Coronary artery (tissue), 2 donors: ENCODE measurements at regions not wholly inside any gene's neighbourhood (a gene's known extent, or its start where the extent isn't known, plus 50 kb on each side); places are given as distances from the start of the nearest gene placed in this dataset.

Source experiments
- DNase-seq: peaks from one replicate; pipeline ENCODE4 v3.0.0-alpha.2; 2017; ENCODE audit warnings: low spot score
- H3K27ac ChIP-seq, 2 donors: fragments of 200-600 bp; sonication (generic); one replicate each; pipeline ENCODE4 v1.5.1; 2016 to 2019
- H3K4me3 ChIP-seq: fragments of 200-600 bp; sonication (generic); 2 replicates; pipeline ENCODE4 v1.5.1; 2016; ENCODE audit warnings: mild to moderate bottlenecking, moderate library complexity
- TF ChIP-seq, protein P1 (sequence below): fragments of 200-600 bp; sonication (generic); IDR thresholded peaks from one replicate; pipeline ENCODE4 v1.5.1; 2019; ENCODE audit warnings: antibody characterized with exemption

DNA sequence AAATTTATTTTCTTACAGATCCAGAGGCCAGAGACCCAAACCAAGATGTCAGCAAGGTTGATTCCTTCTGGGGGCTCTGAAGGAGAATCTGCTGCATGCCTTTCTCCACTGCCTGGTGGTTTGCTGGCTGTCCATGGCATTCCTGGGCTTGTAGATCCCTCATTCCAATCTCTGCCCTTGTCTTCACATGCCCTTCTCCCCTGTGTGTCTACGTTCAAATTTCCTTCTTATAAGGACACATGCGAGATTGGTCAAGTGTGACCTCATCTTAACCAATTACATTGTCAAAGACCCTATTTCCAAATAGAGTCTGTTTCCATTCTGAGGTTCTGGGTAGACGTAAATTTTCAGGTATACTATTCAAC is 84.5 kb upstream of the RAI14 start:
- TF ChIP-seq, protein P1, sequence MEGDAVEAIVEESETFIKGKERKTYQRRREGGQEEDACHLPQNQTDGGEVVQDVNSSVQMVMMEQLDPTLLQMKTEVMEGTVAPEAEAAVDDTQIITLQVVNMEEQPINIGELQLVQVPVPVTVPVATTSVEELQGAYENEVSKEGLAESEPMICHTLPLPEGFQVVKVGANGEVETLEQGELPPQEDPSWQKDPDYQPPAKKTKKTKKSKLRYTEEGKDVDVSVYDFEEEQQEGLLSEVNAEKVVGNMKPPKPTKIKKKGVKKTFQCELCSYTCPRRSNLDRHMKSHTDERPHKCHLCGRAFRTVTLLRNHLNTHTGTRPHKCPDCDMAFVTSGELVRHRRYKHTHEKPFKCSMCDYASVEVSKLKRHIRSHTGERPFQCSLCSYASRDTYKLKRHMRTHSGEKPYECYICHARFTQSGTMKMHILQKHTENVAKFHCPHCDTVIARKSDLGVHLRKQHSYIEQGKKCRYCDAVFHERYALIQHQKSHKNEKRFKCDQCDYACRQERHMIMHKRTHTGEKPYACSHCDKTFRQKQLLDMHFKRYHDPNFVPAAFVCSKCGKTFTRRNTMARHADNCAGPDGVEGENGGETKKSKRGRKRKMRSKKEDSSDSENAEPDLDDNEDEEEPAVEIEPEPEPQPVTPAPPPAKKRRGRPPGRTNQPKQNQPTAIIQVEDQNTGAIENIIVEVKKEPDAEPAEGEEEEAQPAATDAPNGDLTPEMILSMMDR = no peak
- DNase-seq = no peak
- Histone ChIP-seq H3K4me3 (no peak overlapping the region), H3K27ac (no peak overlapping the region)

DNA sequence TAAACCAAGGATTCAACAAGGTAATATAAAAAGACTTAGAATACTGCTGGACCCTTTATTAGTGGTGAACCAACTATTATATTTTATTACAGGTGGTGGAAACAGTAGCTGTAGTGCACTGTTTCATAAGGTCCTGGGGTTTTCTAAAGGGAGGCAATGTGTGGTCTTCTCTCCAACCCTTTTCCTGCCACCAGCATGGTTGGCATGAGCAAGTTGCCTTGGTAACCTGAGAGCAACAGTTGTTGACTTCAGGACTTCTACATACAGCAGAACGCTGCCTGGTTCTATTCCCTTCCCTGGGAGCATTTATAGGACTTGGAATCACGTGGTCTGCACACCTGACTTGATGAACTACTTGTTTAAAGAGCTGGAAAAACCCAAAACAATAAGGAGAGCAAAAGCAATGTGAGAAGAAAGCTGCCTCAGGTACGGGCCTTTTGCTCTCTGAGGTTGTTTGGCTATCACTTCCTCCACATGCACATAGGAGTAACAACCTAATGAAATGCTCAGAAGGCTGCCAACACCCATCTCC is 81.1 kb upstream of the RAI14 start:
- DNase-seq = no peak
- Histone ChIP-seq H3K27ac (no peak overlapping the region), H3K4me3 (no peak overlapping the region)
- TF ChIP-seq, protein P1 = no peak

DNA sequence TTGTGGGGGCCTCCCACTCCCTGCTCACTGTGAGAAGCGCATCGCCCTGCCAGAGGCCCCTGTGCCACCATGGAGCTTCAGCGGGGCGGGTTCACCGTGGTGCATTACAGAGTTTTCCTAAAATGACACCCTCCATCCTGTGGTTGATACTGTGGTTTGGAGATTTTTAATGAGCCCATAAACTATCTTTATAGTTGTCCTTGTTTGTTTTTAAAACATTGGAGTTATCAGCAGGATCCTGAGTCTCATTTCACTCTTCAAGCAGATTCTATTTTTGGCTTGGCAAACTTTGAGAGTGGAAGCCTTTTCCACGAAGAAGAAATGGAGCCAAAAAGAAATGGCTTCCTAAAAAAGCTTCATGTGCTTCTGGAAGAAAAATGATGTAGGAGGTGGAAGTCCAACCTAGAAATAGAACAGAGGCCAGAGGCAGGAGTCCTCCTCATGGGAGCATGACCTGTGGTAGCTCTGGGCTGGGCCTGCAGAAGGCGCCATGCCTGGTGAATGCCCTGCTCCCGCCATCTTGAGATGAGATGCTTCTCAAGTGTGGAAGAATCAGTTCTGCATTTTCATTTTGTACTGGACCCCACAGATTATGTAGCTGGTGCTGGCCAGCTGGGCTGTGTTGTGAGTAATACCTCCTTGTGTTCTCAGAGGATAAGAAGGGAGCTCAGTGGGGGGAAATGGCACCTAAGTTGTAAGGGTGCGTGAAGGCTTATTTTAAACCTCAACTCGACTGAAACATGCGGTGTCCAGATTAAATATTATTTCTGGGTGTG is 79.0 kb upstream of the RAI14 start:
- TF ChIP-seq, protein P1 = no peak
- peak overlapping the region; percentile 8 to 30 for H3K27ac ChIP-seq
- DNase-seq = no peak

DNA sequence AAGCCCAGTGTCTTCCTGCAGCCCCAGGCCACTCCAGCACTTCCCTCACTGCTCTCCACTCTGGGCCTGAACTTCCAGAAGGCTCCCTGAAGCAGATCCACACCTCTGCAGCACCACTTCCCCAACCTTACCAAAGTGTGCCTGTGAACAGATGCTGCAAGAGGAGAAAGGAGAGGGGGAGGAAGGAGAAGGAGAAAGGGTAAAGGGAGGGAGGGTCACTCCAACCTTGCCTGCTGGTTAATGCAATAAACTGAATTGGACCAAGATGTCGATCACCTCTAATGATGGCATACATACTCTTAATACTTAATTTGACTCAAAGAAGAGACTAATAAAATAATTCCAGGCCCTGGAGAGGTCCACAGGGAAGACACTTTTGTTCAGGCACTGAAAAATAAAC is 77.2 kb upstream of the RAI14 start:
- no peak for DNase-seq
- no peak overlapping the region for H3K27ac ChIP-seq
- TF ChIP-seq, protein P1 = no peak

More for the DNA sequence above, 79.0 kb upstream of the RAI14 start:
- no peak overlapping the region for H3K4me3 ChIP-seq

DNA sequence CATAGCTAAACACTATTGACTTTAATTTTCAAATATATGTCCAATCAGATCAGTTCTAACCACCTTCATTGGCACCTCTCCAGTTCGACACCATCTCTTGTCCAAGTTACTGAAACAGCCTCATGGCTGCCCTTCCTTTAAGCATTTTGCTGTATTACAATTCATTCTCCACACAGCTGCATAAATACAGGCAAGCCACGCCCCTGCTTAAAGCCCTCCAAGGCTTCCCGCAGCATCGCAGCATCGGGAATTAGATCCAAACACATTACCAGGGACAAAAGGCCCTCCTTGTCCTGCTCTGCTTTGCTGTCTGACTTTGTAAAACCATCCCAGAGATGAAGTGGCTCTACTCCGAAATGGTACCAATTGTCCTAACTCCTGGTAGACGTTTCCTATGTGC is 75.1 kb upstream of the RAI14 start:
- no peak overlapping the region for H3K27ac ChIP-seq
- DNase-seq = no peak
- TF ChIP-seq, protein P1 = no peak
- H3K4me3 ChIP-seq = no peak overlapping the region

More for the DNA sequence above, 77.2 kb upstream of the RAI14 start:
- H3K4me3 ChIP-seq = no peak overlapping the region

DNA sequence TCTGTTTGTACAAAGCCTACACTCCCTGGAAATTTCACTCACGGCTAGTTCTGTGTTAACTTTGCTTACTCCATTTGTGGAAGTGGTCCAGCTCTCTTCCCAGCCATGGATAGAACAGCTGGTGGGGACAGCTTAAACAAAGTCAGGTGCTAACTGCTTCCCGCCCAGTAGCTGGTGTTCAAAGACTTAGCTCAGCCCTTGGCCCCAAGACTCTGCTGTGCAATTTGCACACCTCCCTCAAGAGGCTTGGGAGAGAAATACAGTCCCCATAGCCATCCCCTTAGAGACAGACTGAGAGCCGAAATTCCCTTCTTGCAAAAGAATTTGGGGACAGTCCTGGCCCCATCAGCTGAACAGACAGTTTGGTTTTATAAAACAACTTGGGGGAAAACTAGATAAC is 73.8 kb upstream of the RAI14 start:
- no peak for DNase-seq
- TF ChIP-seq, protein P1 = no peak
- no peak overlapping the region for H3K4me3 ChIP-seq
- H3K27ac ChIP-seq = no peak overlapping the region

DNA sequence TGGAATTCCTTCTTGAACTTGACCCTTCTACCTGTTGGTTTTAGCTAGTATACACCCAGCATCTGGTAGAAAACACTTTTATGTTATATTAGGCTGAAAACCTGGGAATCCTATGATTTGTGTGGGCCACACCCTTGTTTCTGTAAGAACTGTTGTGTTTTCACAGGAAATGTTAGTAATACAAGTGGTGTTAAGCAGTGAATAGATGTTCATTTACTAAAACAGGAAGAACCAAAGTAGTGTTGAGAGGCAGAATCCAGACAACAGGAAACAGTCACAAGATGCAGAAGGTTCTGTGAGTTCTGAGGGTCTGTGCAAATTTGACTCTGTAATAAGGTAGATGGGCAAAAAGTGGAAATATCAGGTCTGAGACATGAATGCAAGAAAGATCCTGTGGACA is 73.0 kb upstream of the RAI14 start:
- TF ChIP-seq, protein P1 = no peak
- DNase-seq = no peak
- Histone ChIP-seq H3K27ac (no peak overlapping the region), H3K4me3 (no peak overlapping the region)
